GM21367 (cell line): ENCODE measurements at regions not wholly inside any gene's neighbourhood (a gene's known extent, or its start where the extent isn't known, plus 50 kb on each side); places are given as distances from the start of the nearest gene placed in this dataset.

Experiments
- ATAC-seq: cut with Tn5 transposase; IDR thresholded peaks from one replicate; pipeline ENCODE4 v1.9.1; 2021; ENCODE audit not compliant: unreplicated experiment

DNA sequence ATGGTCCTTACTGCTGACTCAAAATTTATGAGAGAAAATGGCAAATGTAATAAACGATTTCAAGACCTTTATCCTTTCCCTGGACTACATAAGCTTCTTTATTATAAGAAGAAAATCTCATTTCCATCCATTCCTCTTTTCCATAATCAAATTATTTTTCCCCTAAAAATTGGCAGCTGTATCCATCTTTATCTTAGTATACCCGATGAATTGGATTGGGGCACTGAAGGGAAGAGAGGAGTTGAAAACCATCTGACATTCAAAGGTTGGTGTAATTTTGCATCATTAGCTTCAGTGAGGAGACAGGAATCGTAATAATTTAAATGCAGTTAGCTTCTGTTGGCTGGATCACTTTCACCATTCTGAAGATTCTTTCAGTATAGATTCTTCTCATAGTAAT lies 574.1 kb downstream of the XIRP2 start:
- no peak for ATAC-seq

DNA sequence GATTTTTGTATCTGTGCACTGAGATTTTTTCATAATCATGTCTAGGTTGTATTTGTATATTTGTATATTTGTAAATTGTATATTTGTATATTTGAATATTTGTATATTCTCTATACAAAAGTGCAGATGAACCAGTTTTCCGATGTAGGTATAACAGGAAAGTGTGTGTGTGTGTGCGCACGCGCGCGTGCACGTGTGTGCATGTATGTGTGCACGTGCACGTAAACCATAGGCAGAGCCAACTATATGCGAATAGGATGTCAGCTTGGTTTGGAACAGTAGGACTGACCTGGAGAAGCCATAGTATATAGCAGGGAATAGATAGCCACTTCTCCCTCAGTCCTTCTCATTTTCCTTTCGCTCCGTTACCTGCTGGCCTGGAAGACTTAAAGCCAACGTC lies 565.8 kb downstream of the XIRP2 start:
- ATAC-seq: no peak

DNA sequence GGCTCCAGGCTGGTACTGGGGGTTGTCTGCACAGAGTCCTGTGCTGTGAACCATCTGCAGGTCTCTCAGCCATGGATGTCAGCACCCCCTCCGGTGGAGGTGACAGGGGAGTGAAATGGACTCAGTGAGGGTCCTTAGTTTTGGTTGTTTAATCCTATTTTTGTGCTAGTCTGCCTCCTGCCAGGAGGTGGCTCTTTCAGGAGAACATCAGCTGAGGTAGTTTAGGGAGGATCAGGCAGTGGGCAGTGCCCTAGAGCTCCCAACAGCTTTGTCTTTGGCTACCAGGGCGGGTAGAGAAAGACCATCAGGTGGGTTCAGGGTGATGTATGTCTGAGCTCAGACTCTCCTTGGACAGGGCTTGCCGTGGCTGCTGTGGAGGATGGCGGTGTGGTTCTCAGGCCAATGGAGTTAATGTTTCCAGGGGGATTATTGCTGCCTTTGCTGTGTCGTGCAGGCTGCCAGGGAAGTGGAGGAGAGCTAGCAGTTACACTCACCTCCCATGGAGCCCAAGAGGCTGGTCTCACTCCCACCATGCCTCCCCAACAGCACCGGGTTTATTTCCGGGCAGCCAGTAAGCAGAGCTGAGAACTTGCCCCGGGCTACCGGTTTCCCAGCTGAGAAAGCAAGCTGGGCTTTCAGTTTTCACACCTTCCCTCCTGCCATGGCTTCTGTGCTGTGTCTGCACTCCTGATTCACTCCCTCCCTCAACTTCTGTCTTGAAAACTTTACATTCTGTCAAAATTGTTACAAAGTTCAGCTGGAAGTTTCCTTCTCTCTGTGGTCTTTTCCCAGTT lies 563.4 kb downstream of the XIRP2 start:
- no peak for ATAC-seq

DNA sequence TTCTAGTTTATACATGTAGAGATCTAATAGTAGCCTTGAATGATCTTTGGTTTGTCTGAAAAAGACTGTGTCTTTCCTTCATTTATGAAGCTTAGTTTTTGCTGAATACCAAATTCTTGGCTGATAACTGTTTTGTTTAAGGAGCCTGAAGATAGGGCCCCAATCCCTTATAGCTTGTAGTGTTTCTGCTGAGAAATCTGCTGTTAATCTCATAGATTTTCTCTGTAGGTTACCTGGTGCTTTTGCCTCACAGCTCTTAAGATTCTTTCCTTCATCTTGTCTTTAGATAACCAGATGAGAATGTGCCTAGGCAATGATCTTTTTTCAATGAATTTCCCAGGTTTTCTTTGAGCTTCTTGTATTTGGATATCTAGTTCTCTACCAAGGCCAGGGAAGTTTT lies 562.1 kb downstream of the XIRP2 start:
- no peak for ATAC-seq

DNA sequence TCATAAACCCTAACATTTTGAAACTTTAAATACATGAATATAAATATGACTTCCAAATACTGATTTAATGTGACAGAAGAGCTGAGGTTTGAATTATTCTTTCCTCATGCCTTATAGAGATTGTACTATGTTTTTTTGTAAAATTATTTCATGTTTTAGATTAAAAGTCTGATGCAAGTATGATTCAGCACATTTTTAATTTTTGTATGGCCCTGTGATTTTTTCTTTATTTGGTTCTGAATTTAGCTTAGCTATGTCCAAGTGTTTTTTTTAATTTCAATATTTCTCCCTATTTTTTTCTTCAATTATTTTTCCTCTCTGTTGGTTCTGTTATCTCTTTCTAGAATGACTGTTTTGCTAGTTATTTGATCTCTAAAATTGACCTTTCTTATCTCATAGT lies 552.1 kb downstream of the XIRP2 start:
- ATAC-seq: no peak

DNA sequence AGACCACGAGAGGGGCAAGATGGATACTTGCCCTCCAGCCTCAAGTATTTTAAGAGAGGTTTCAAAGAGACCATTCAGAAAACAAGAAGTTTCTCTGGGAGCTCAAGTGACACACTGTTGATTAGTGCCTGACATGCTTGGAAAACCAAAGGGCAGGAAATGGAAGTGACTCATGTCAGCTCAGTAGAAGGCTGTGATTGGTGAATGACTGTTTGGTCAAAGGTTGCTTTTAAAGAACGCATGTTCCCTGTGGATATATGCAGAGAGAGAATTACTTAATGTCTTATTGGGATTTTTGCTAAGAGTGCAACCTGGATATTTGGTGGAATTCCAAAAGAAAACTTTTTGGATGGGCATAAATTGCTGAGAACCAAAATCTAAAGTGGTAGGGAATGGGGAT lies 549.9 kb downstream of the XIRP2 start:
- no peak for ATAC-seq

DNA sequence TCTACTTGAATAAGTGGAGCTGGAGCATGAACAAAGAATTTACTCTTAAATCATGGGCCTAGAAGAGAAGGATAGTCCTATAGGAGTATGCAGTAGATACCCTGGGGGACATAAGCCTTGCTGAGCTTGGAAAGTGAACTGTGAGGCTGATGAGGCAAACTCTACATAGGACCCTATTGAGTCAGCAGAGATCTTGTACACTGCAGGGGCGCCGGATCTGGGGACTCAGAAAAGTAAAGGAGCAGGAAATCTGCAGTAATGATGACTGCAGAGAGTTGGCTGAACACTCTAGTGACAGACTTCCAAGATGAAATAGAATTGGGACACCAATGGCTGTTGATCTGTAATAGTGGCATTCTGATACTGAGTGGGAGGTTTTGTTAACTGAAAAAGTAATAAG lies 543.7 kb downstream of the XIRP2 start:
- ATAC-seq: no peak

DNA sequence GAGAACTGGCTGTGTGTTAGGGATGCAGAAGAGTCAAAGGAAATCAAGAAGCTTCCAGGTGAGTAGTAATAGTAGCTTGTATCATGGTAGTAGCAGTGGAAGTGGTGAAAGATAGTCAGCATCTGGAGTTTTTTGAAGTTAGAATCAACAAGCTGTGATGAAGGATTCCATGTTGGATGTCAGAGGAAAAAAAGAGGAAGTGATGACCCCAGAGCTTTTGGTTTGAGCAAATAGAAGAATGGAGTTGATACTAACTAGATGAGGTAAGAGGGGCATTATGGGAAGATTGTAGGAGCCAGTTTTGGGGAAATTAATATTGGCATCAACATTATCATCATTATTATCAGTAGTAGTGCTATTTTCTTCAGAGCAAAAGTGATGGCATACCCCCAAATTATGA lies 542.2 kb downstream of the XIRP2 start:
- no peak for ATAC-seq

DNA sequence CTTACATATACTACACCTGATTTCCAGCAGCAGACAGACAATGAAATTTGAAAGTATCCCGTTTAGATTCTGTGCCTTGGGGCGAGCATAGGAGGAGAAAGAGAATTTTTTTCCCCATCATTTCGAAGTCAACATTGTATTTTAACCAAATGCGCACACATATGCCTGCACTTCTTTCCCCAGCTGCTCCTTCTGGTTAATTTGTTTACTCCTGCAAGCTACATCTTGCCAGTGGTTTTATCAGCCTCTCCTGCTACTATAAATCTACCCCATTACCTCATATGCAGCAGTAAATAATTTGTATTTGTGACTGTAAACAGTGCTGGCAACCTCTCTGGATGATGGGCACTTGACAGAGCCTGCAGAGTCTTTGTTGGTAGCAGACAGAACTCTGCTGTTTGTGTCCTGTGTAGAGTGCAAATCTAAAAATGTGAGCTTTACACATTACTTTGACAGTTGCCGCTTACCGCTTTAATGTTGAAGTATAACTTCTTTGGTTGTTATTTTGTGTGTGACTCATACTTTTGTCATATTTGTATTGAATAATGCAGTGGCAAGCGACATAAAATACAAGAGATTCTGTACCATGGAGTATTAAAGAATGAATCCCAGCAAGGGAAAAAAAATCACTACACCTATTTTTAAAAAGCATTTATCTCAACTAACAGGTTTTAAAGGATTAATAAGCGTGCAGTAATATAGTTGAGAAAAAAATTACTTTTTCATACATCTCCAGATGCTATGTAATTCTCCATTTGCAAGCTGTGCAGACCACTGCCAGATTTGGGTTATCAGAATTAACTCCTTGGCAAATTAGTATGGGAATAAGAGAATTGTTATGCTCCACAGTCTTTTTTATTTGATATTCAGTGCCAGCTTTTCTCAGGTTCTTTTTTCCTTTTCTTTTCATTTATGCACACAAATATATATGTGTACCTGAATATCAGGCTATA lies 536.8 kb downstream of the XIRP2 start:
- ATAC-seq: no peak

DNA sequence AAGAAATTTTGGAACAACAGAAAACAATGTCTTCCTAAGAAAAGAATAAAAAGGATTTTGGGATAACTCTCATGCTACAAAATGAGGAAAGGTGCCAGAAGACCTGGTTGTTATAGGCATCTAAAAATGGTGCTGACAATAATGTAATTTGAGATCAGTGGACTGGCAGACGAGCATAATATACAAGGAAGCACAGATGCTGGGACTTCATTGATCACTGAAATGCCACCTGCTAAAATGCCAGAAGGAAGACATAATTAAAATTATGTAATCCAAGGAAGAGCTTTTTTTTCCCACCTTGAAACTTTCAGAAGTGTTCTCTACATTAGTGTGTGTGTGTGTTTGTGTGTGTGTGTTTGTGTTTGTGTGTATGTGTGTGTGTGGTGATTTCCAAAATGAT lies 535.9 kb downstream of the XIRP2 start:
- ATAC-seq: no peak

DNA sequence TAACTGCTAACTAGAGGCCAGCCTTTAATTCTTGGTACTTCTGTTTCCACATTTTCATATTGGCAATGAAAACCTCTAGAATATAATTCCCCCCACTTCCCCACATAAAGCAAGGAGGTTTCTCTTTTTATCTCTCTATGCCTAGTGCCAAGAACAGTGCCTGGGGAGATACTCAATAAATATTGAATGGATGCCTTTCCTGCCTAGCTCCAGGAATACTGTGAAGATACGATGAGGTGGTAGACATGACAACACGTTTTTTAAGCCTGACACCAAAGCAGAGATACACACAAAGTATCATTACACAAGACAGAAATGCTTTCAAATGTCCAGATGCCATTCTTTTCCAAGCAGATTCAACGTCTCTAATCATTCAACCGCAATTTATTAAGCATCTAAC lies 535.5 kb downstream of the XIRP2 start:
- no peak for ATAC-seq

DNA sequence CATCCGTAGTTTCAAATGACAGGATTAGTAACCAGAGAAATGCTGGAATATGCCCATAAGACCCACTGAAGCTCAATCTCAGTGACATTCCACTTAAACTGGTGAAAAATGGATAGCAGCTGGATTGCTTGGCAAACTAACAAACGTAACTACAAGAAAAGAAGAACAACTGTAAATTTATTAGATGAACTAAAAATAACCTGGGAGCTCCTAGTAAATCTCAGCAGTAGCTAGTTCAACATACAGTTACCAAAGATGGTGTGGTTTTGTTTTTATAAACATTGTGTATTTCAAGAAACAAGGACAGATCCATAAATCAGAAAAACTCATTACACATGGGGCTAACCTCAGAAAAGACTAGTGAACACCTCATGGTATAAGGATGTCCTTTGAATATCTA lies 531.9 kb downstream of the XIRP2 start:
- ATAC-seq: no peak

DNA sequence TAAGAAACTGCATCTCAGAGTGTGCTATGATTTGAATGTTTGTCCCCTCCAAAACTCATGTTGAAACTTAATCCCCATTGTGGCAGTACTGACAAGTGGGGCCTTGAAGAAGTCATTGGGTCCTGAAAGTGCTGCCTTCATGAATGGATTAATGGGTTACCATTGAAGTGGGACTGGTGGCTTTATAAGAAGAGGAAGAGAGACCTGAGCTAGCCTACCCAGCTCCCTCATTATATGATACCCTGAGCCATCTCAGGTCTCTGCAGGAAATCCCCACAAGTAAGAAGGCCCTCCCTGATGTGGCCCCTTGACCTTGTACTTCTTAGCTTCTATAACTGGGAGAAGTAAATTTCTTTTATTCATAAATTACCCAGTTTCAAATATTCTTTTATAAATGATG lies 526.8 kb downstream of the XIRP2 start:
- ATAC-seq: no peak

DNA sequence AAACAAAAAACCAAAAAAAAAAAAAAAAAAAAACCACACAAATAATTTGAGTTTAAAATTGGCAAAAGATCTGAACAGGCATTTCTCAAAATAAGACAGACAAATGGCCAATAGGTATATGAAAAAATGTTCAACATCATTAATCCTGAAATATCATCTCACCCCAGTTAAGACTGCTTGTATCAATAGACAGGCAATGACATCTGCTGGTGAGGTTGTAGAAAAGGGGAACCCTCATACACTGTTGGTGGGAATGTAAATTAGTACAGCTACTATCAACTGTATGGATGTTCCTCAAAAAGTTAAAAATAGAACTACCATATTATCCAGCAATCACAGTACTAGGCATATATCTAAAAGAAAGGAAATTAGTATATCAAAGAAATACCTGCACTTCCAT lies 523.1 kb downstream of the XIRP2 start:
- ATAC-seq: no peak

DNA sequence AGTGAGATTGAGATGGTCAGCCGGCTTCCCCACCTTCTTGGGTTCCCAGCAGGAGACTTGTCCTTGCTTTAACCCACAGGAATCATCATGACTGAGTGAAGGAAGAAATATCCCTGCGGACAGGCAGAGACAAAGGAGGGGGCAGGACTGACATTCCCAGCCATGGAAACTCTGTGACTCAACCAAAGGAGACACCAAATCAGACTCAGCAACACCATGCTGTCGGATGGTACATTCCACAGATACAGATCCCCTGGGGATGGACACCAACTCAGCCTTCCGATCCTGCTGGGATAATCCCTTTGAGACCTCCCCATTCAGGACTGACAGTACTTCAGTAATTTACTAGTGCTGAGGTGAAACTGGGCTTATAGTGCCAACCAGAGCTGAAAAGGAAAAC lies 518.3 kb downstream of the XIRP2 start:
- ATAC-seq: no peak

DNA sequence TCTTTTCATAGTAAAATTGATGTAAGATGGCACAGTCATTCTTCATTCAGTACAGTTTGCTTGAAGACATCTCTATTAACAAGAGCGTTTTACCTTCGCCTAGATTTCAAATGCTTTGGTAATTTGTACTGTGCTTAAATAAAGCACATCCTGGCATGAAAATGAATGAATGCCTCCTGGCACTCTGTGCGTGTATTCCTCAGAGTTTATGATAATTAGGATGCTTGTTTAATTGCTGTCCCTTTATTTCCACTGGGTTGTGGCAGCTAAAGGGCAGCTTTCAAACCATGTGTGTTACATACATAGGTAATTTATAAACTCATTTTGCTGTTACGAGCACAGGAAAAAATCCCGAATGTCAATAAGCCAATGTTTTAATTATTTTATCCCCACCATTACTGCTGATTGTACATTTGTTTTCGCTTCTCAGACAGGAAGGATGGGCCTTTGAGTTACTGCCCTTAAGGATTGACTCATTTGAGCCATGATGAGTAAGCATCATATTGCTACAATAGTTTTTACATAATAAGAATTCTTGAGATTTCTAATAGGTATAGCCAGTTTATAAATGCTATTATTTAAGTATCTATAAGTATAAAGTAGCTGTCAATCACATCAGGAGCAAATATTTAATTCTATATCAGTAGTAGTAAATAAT lies 516.5 kb downstream of the XIRP2 start:
- no peak for ATAC-seq

DNA sequence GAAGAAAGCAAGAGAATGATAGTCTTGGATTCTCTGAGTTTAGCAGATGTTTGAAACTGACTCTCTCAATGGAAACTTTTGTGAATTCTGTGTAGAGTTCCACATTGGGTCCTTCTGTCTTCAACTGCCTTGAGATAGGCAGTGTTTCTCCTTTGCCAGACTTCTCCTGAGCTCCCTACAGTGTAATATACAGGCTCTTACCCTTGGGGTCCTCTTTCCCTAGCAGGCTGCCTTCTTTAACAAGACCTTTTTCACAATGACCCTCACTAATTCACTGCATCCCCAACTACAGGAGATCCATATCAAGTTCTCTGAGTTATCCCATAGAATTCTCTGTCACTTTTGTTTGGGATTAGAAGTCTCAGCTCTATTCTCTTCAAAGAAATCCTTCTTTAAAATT lies 513.0 kb downstream of the XIRP2 start:
- ATAC-seq: no peak

DNA sequence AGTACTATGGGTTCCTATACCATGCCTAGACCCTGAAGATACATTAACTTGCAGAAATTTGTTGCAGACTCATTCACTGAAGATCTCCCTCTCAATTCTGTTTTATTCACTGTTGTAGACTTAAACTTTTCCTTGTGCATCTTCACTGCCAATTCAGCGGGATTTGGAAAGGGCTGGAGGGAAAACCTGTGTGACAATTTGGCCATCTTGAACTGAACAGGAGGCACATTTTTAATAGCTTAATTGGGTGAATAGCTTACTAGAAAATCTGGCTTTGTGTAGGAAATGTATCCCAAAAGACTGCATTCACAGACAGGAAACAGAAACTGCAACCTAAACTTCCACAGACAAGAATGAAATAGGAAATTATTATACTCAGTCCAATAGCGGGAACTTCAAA lies 512.3 kb downstream of the XIRP2 start:
- ATAC-seq: no peak

DNA sequence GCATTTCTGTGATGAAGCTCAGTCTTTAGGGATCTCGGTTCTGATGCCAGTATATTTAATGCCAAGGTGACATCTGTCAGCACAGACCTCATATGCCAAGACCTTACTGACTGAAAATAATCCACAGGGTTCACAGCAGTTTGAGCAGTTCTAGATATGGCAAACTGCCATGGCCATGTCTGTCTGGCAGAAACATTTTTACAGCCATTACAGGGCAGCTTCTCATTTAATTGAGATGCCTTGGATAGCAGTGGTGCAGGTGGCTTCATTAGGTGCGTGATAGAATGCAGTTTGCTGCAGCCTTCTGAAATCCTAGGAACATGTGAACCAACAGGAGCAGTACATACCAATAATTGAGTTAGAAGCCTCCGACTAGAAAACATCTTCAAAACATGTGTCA lies 510.6 kb downstream of the XIRP2 start:
- no peak for ATAC-seq

DNA sequence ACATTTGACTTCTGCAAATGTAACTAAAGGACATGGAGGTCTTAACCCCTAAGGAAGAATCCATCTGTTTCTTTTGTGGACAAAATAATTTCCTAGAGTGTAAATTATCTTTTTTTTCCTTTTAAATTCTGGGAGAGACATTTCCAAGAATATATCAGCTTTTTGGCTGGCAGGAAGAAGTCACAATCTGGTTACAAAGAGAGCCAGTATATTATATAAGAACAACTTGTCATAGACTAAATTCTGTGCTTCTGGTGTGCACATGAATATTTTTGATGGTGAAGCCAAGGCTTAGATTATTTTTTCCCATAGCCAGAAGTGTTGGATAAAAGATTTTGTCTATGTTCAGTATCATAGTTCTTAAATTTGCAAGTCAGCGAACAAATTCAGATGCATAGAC lies 500.6 kb downstream of the XIRP2 start:
- no peak for ATAC-seq

DNA sequence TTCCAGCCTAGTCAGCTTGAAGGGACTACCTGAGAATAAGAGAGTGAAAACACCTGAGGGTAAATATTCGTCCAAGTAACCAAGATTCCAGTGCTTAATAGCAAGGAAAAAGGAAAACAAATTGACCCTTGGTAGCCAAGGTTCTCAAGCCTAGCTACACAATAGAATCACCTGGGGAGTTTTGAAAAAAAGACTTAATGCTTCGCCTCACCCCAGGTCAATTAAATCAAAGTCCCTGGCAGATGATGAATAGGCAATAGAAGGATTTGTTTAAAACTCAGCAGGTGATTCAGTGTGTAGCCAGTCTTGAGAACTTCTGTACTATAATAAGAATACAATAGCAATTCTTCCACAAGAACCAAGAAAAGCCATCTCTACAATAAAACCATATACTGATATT lies 500.2 kb downstream of the XIRP2 start:
- ATAC-seq: no peak

DNA sequence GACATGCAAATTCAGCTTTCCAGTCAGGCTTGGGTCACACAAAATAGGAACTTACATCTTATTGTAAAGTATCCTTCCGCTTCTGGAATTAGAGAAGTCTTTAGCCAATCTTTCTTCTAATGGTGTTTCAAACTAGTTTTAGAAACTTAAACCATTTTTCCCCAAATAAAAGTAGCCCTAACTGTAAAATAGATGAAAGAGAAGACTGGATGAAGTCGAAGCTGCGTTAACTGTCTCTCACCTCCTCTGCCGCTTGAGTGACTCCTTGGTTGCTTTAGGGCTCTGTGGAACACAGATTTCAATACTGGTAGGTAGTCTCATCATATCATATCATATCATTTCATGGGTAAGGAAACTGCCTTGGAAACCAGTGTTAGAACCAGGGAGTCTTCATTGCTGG lies 498.4 kb downstream of the XIRP2 start:
- no peak for ATAC-seq
